ENCODE measurements at regions not wholly inside any gene's neighbourhood (a gene's known extent, or its start where the extent isn't known, plus 50 kb on each side); places are given as distances from the start of the nearest gene placed in this dataset.

DNA sequence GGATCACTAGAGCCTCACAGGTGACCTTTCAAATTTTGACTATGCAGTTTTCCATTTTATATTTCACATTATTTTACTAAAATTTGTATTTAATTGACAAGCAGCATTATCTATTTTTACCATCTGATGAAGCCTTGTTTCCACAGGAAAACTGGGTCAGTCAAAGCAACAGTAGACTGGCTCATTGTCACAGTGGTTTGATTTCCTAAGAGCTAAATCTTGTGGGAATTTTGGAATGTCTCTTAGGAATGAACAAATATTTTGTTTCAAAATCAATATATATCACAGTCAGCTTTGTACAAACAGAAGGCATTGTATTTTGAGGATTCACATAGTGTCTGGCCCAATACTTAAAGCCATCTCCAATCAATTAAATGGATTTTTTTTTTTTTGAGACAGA lies 152.6 kb upstream of the RNPC3 start:
- H3K27ac Mint-ChIP-seq: no peak overlapping the region
- H3K9me3 Mint-ChIP-seq: peaks cover 0 to 1% (median 0%) of the 10 kb centered on the region in 3 donors
- H3K4me1 Mint-ChIP-seq: no peaks in the 10 kb centered on the region
- H3K4me3 Mint-ChIP-seq: no peak overlapping the region
- H3K27me3 Mint-ChIP-seq: no peaks in the 10 kb centered on the region
- H3K36me3 Mint-ChIP-seq: no peaks in the 10 kb centered on the region

DNA sequence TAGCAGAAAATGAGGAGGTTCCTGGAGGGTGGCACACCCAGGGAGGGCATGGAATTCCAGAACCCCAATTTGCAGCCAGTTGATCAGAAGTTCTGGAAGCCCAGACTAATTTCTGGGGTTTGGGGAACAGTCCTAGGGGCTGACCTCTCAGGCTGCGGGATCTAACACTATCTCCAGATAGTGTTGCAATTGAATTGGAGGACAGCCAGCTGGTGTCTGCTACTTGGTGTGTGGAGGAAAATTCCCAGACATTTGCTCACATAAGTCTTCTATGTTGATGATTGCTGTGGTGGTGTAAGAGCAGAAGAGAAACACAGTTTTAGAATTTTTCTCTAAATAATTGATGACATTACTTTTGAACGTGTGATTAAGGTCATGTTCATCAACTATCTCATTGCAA lies 154.3 kb upstream of the RNPC3 start:
- Mint-ChIP-seq H3K36me3 (no peaks in the 10 kb centered on the region), H3K4me3 (no peak overlapping the region), H3K27ac (no peak overlapping the region), H3K9me3 (peaks cover 0 to 4% (median 0%) of the 10 kb centered on the region in 3 donors), H3K27me3 (no peaks in the 10 kb centered on the region), H3K4me1 (no peaks in the 10 kb centered on the region)

DNA sequence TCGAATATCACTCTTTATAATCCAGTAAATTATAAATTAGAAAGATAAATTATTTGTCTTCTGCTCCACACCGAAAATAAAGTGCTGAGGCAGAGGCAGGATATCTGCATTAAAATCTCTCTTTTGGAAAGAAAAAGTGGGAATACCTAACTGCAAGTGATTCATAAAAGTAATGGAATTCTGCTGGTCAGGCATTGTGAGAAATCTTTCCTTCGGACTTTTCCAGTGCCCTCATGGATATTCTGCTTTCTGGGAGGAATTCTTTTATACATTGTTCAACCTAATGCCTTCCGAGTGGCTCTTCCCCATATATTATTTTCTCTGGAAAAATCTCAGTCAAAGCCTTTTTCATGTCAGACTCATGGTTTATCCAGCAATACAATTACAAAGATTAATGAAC lies 158.3 kb upstream of the RNPC3 start:
- H3K4me1 Mint-ChIP-seq: no peaks in the 10 kb centered on the region
- H3K27ac Mint-ChIP-seq: no peak overlapping the region
- no peak overlapping the region for H3K4me3 Mint-ChIP-seq
- no peaks in the 10 kb centered on the region for H3K36me3 Mint-ChIP-seq
- H3K9me3 Mint-ChIP-seq: peaks cover 0 to 4% (median 0%) of the 10 kb centered on the region in 3 donors
- H3K27me3 Mint-ChIP-seq: no peaks in the 10 kb centered on the region

DNA sequence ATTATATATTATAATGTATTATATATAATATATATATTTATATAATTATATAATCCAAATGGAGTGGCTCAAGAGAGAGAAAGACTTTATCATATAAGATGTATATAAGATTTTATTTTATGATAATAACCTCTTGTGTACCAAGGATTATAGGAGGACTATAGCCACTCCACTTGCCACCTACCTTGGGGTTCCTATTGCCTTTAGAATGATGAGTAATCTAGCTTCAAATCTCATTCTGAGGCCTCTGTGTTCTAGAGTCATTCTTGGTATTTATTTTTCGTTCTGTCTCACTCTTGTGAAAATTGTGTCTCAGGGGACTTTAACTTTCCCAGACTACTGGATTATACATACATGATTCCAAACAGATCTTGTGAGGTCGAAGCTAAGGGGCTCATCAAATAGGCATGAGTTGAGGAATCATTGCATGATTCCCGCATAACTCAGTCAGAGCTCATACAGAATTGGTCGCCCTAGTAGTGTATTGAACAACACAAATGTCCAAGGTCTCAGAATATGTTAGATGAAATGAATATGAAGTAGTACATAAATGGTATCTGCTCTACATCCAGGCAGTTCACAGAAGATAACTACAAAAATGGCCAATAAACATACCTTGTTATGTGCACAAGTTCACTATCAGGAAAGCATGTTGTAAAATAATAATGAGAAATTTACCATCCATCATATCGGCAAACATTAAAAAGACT lies 159.5 kb upstream of the RNPC3 start:
- no peaks in the 10 kb centered on the region for H3K4me1 Mint-ChIP-seq
- H3K4me3 Mint-ChIP-seq: no peak overlapping the region
- peaks cover 0 to 4% (median 0%) of the 10 kb centered on the region in 3 donors for H3K9me3 Mint-ChIP-seq
- H3K27ac Mint-ChIP-seq: no peak overlapping the region
- no peaks in the 10 kb centered on the region for H3K27me3 Mint-ChIP-seq
- H3K36me3 Mint-ChIP-seq: no peaks in the 10 kb centered on the region

DNA sequence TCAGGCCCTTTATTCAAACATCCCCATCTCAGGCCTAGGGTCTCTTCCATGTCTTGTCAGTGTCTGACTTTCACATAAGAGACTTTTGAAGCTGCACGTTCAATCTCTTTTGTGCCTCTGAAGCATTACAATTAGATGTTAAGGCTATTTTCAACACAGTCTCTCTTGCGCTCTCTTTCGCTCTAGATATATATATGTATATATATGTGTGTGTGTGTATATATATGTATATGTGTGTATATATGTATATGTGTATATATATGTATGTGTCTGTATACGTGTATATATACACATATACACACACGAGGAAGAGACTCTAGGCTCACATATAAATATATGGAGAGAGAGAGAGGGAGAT lies 162.5 kb upstream of the RNPC3 start:
- Mint-ChIP-seq H3K4me3 (no peak overlapping the region), H3K27me3 (no peaks in the 10 kb centered on the region), H3K9me3 (peaks cover 0 to 2% (median 0%) of the 10 kb centered on the region in 3 donors), H3K36me3 (no peaks in the 10 kb centered on the region), H3K27ac (no peak overlapping the region), H3K4me1 (no peaks in the 10 kb centered on the region)

DNA sequence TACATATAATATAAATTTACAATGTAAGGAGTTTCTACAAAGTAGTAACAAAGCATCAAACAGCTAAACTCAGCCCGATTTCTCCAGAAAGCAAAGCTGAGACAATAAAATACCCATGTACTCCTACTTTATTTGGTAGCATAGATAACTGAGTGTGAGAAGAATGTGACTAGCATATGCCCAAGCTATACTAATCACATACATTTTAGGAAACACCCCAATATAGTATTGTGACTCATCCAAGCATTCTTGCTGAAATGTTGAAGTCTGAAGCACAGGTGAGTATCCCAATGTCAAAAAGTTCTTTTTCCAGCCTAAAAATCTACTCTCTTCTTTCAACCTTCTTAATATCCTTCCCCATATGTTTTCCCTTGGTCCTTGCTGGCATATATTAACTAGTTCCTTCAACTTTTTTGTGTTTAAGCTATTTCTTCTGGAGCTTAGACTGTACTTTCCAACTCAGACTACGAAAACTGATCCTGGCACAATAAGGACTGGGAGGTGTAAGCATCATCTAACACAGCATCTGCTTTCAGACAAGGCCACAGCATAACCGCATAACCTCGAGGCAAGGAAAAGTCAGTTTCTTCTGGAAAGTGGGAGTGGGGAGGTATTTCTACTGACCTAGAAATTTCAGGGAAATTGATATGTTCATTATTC lies 163.0 kb upstream of the RNPC3 start:
- Mint-ChIP-seq H3K27ac (no peak overlapping the region), H3K4me3 (no peak overlapping the region), H3K9me3 (peaks cover 0 to 2% (median 0%) of the 10 kb centered on the region in 3 donors), H3K27me3 (no peaks in the 10 kb centered on the region), H3K4me1 (no peaks in the 10 kb centered on the region), H3K36me3 (no peaks in the 10 kb centered on the region)

DNA sequence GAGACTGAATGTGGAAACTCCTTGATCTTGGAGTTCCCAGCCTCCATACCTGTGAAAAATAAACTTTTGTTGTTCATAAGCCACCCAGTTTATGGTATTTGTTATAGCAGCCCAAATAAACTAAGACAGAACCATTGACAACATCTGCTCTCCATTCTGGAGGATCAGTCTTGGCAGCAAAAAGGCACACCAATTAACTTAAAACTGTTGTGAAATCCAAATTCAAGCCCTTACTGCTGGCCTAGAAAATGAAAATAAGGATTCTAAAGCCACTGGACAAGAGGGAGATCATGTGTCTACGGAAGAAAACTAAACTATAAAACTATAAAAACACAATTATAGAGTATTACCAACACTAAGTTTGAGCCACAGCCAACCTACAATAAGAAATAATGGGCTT lies 172.1 kb upstream of the RNPC3 start:
- Mint-ChIP-seq H3K36me3 (no peaks in the 10 kb centered on the region), H3K9me3 (peaks cover 0 to 1% (median 0%) of the 10 kb centered on the region in 3 donors), H3K4me1 (peaks cover 0 to 4% (median 0%) of the 10 kb centered on the region in 3 donors), H3K4me3 (no peak overlapping the region), H3K27me3 (no peaks in the 10 kb centered on the region), H3K27ac (no peak overlapping the region)

DNA sequence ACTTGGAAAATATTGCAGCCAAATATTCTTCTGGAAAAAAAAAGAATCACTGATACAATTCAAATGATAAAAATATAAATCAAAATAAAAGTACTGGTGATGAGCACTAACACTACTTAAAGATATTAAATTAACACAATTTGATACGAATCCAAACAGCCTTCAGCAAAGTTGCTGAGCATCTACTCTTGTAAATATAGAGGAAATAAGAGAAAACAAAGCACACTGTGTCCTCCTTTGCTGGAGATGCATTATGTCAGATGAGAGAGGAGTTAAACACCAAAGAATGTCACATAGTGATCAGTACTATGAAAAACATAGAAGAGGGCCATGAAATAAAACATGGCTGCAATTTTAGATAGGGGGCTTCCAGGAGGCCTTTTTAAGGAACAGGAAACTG lies 177.4 kb upstream of the RNPC3 start:
- H3K4me1 Mint-ChIP-seq: no peaks in the 10 kb centered on the region
- no peaks in the 10 kb centered on the region for H3K27me3 Mint-ChIP-seq
- H3K4me3 Mint-ChIP-seq: no peak overlapping the region
- H3K27ac Mint-ChIP-seq: no peak overlapping the region
- no peaks in the 10 kb centered on the region for H3K36me3 Mint-ChIP-seq
- H3K9me3 Mint-ChIP-seq: peaks cover 0 to 1% (median 0%) of the 10 kb centered on the region in 3 donors

DNA sequence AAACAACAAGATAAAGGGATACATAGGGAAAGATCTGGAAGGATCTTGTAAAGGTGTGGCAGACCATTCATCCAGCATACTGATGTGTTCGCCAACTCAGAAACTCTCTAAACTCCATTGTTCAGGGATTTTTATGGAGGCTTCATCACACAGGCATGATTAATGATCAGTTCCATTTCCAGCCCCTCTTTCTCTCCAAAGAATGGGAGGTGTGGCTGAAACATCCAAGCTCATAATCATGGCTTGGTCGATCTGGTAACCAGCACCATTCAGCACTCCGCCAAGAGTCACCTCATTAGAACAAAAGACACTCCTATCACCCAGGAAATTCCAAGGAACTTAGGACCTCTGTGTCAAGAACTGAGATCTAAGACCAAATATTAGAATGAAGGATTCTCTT lies 180.6 kb upstream of the RNPC3 start:
- H3K4me1 Mint-ChIP-seq: no peaks in the 10 kb centered on the region
- no peaks in the 10 kb centered on the region for H3K36me3 Mint-ChIP-seq
- no peaks in the 10 kb centered on the region for H3K27me3 Mint-ChIP-seq
- H3K9me3 Mint-ChIP-seq: no peaks in the 10 kb centered on the region
- H3K27ac Mint-ChIP-seq: no peak overlapping the region
- no peak overlapping the region for H3K4me3 Mint-ChIP-seq

DNA sequence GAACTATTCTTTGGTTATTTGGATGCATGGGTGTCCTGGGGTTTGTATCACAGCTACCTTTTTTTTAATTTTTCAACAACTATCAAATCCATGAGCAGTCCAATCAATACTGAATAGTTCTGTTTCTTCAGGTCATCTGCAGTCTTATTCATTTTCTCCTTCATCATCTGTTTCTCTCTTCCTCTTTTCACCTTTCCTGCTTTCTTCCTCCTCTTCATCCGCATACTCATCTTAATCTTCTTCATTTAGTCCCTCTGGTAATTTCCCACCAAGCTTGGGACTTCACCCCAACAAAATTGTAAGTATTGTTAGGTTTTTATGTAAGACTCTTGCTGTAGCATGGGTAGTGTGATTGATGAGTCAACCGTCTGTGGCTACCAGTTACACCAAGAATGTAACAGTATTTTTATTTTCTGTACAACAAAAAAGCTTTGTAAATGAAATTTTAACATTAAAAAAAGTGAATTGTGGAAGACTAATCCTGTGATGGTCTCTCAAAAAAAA lies 184.1 kb upstream of the RNPC3 start:
- no peak overlapping the region for H3K4me3 Mint-ChIP-seq
- H3K27ac Mint-ChIP-seq: no peak overlapping the region
- H3K27me3 Mint-ChIP-seq: no peaks in the 10 kb centered on the region
- no peaks in the 10 kb centered on the region for H3K4me1 Mint-ChIP-seq
- H3K36me3 Mint-ChIP-seq: no peaks in the 10 kb centered on the region
- no peaks in the 10 kb centered on the region for H3K9me3 Mint-ChIP-seq

DNA sequence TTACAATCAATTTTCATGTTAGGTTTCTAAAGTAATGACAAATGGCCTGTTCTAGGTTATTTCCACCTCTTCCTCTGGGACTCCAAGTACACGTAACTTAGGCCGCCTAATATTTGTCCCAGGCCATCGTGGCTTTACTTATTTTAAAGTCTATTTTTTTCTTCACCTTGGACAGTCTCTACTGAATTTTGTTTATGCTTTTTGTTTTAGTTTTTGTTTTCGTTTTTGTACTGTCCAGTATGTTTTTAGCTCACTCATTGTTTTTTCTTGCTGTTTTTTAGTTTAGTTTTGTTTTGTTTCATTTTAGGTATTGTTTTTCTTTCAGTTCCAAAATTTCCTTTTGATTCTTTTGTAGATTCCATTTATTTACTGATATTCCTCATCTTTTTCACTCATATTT lies 187.7 kb upstream of the RNPC3 start:
- no peak overlapping the region for H3K4me3 Mint-ChIP-seq
- no peaks in the 10 kb centered on the region for H3K4me1 Mint-ChIP-seq
- H3K27ac Mint-ChIP-seq: no peak overlapping the region
- no peaks in the 10 kb centered on the region for H3K36me3 Mint-ChIP-seq
- no peaks in the 10 kb centered on the region for H3K9me3 Mint-ChIP-seq
- no peaks in the 10 kb centered on the region for H3K27me3 Mint-ChIP-seq

DNA sequence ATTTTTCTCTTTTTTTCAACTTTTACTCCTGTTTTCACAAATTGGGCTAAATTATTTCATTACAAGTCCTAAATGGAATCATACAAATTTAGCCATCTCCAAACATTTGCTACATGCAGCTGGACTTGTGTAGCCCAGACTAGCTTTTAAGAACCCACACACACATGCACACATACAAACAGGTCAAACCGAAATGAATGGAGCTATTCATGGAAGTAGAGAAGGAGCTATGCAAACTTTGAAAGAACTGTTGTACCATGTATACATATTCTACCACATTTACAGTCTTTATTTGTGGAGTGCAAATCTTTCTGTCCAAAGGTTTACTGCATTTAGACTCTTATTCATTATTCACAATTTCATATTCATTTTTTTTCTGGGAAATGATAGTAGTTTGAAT lies 189.1 kb upstream of the RNPC3 start:
- no peaks in the 10 kb centered on the region for H3K27me3 Mint-ChIP-seq

DNA sequence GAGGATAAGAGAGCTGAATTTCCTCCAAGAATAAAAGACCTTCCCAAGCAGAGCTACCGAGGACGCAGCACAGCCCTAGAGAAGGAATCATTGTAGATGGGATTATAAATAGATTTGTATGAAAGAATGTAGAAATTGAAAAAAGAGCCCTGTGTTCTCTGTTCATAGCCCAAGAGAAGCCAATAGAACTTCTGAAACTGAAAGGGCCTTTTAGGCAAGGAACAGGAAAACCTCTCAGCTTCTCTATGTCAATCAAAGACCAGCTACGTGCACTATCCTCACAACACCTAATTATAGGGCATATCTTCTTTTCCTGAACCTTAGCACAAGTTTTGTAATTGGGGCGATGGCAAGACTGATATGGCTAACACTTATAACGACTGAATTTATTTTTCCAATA lies 192.4 kb upstream of the RNPC3 start:
- peaks cover 0 to 3% (median 0%) of the 10 kb centered on the region in 3 donors for H3K9me3 Mint-ChIP-seq
- H3K4me1 Mint-ChIP-seq: no peaks in the 10 kb centered on the region
- H3K27me3 Mint-ChIP-seq: no peaks in the 10 kb centered on the region
- no peaks in the 10 kb centered on the region for H3K36me3 Mint-ChIP-seq
- no peak overlapping the region for H3K27ac Mint-ChIP-seq
- no peak overlapping the region for H3K4me3 Mint-ChIP-seq

More for the DNA sequence above, 189.1 kb upstream of the RNPC3 start:
- H3K4me3 Mint-ChIP-seq: no peak overlapping the region
- no peaks in the 10 kb centered on the region for H3K36me3 Mint-ChIP-seq
- no peaks in the 10 kb centered on the region for H3K4me1 Mint-ChIP-seq
- H3K27ac Mint-ChIP-seq: no peak overlapping the region
- H3K9me3 Mint-ChIP-seq: no peaks in the 10 kb centered on the region

DNA sequence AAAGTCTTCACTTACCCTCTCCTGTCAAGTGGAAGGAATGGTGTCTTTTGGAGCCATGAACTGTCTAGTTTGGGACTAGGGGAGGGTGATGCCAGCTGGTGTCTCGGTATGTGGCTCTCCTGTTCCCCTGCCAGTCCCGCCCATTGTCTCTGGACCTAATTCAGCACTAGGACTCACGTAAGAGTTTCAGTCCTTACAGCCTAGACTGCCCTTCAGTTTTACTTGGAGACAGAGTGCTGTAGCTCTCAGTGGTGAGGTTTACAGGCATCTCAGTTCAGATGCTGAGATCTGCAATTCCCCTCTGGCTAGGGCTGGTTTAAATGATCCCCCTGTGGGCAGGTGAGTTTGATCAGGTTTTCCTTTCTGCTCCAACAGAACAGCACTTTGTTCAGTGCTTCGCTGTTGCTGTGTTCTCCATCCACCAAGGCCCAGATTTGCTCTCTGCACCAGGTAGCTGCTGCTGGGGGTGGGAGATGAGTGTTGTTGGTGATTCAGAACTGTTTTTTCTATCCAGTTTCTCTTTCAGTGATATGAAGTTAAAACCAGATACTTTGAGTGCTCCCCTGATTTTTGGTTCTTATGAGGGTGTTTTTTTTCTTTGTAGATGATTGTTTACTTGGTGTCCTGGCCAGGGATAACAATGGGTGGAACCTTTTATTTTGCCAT lies 198.3 kb upstream of the RNPC3 start:
- no peaks in the 10 kb centered on the region for H3K27me3 Mint-ChIP-seq
- peaks cover 2 to 9% (median 8%) of the 10 kb centered on the region in 3 donors for H3K9me3 Mint-ChIP-seq
- H3K27ac Mint-ChIP-seq: no peak overlapping the region
- no peaks in the 10 kb centered on the region for H3K36me3 Mint-ChIP-seq
- no peaks in the 10 kb centered on the region for H3K4me1 Mint-ChIP-seq
- H3K4me3 Mint-ChIP-seq: no peak overlapping the region

DNA sequence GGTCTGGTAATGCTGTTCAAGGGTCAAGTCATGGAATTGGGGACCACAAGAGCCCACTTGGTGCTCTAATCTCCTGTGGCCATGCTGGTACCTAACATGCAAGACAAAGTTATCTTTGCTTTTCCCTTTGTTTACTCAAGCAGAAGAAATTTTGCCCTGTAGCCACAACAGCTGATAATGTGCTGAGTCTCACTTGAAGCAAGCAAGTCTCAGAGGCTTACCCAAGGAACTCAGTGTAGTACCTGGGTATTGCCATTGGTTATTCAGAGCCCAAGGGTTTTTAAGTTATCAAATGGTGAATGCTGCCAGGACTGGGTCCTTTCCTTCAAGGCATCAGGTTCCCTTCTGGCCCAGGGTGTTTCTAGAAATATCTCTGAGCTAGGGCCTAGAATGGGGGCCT lies 198.9 kb upstream of the RNPC3 start:
- Mint-ChIP-seq H3K27ac (no peak overlapping the region), H3K4me3 (no peak overlapping the region), H3K27me3 (no peaks in the 10 kb centered on the region), H3K36me3 (no peaks in the 10 kb centered on the region), H3K4me1 (no peaks in the 10 kb centered on the region), H3K9me3 (peaks cover 2 to 9% (median 8%) of the 10 kb centered on the region in 3 donors)
